ENCODE measurements at regions not wholly inside any gene's neighbourhood (a gene's known extent, or its start where the extent isn't known, plus 50 kb on each side); places are given as distances from the start of the nearest gene placed in this dataset.

DNA sequence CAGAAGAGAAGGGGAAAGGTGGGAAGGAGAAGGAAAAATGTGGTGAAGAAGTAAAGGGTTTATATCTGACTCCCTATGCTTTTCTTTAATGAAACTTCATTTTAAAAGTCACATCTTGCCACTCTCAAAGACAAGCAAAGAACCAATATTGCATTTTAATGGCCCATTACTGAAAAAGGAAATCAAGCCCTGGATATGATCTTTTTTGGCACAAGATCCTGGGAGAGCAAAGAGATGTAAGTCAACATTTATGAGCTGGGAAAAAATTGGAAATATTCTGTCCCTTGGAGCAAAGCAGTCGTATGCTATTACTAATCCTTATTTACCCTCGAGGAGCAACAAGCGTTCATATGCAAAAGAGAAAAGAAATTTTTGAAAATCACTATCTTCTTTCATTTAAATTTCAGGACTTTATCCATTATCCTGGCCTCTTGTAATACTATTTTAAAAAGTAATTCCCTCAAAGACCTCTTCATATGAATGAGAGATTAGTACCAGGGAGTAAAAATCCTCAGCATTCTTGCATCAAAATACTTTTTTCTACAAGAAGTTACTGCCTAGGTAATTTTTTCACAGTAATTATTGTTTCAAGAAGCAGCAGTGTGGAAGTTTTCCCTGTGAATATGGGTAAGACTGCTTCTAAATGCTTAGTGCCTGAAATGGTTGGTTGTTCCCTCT, 435.3 kb upstream of the PDZRN3 start:
- Histone ChIP-seq H3K9me3 (ENCODE audit: control insufficient read depth, insufficient read depth, low read depth, low read length) (no peaks in the 10 kb centered on the region), H3K4me3 (ENCODE audit: low read depth, low read length) (no peak overlapping the region), H3K27me3 (ENCODE audit: control insufficient read depth, insufficient read depth, low read length) (no peaks in the 10 kb centered on the region), H3K27ac (ENCODE audit: low read depth, low read length) (no peak overlapping the region), H3K36me3 (ENCODE audit: control insufficient read depth, insufficient read depth, low read length) (no peaks in the 10 kb centered on the region), H3K9ac (ENCODE audit: low read length) (no peak overlapping the region), H3K4me1 (ENCODE audit: control insufficient read depth, insufficient read depth, low read length) (peaks cover 9% of the 10 kb centered on the region; the same call in 1 of the 2 replicates)

DNA sequence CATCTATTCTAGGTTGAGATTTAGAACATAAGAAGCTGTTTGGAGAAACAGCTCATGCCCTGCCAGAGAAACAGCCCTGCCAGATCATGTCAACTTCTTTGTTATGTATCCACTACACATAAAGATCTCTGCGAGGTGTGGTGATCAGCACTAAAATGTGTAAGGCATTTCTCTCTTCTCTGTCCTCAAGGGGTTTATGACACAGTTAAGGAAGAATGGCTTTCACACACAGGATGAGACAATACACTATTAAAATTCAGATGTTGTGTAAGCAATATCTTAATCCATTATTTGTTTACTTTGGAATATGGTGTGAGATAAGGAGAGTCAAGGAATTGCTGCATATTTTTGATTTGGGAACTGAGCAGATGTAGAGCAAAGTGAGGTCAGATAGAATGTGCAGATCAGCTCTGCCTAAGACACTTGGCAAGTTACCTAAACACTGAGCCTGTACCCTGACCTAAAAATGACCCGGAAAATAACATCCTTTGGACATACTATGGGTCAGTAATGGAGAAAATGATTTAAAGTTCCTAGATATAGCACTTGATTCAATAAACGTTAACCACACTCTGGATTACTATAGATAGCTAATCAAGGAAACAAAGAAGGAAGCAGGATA, 434.7 kb upstream of the PDZRN3 start:
- H3K9me3 ChIP-seq (ENCODE audit: control insufficient read depth, insufficient read depth, low read depth, low read length) = no peaks in the 10 kb centered on the region
- H3K4me1 ChIP-seq (ENCODE audit: control insufficient read depth, insufficient read depth, low read length) = peaks cover 15% of the 10 kb centered on the region
- H3K36me3 ChIP-seq (ENCODE audit: control insufficient read depth, insufficient read depth, low read length) = no peaks in the 10 kb centered on the region
- no peak overlapping the region for H3K9ac ChIP-seq (ENCODE audit: low read length)
- H3K27me3 ChIP-seq (ENCODE audit: control insufficient read depth, insufficient read depth, low read length) = no peaks in the 10 kb centered on the region
- H3K27ac ChIP-seq (ENCODE audit: low read depth, low read length) = no peak overlapping the region
- H3K4me3 ChIP-seq (ENCODE audit: low read depth, low read length) = no peak overlapping the region

DNA sequence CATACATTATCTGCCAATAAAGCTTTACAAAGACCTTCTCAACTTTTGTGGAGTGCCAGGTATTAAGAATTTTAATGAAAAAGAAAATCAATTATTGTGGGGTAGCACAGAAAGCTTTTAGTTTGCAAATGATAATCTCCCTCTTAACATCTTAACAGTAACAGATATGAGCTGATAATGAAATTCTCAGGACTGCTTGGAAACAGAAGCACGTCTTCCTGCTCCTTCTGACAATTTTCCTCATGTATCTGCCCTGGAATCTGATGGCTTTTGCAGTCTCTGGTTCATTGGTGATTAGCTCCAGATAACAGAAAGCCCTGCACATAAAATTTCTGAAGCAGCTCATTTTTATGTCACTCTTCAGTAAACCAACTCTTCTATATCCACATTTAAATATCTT, 432.4 kb upstream of the PDZRN3 start:
- Histone ChIP-seq H3K27me3 (ENCODE audit: control insufficient read depth, insufficient read depth, low read length) (no peaks in the 10 kb centered on the region), H3K4me1 (ENCODE audit: control insufficient read depth, insufficient read depth, low read length) (peaks cover 15% of the 10 kb centered on the region), H3K36me3 (ENCODE audit: control insufficient read depth, insufficient read depth, low read length) (no peaks in the 10 kb centered on the region), H3K4me3 (ENCODE audit: low read depth, low read length) (no peak overlapping the region), H3K9ac (ENCODE audit: low read length) (no peak overlapping the region), H3K9me3 (ENCODE audit: control insufficient read depth, insufficient read depth, low read depth, low read length) (no peaks in the 10 kb centered on the region), H3K27ac (ENCODE audit: low read depth, low read length) (no peak overlapping the region)

DNA sequence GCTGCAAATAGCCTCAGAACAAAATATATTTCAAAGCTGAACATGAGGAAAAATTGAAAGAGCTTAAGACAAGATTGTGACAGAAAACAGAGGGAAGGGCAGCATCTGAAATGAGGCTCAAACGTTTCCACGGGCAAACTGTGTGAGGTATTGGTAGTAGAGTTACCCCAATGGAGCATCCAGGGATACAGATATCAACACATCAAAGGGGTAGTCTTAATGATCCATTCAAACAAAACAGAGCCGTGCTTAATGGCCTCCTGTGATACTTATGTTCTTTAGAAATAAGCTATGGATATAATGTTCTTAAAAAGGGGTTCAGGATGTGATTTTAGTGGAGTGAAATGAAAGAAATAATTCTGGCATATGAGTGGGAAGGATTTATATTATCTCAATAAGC, 430.3 kb upstream of the PDZRN3 start:
- Histone ChIP-seq H3K27me3 (ENCODE audit: control insufficient read depth, insufficient read depth, low read length) (no peaks in the 10 kb centered on the region), H3K36me3 (ENCODE audit: control insufficient read depth, insufficient read depth, low read length) (no peaks in the 10 kb centered on the region), H3K9me3 (ENCODE audit: control insufficient read depth, insufficient read depth, low read depth, low read length) (no peaks in the 10 kb centered on the region), H3K4me1 (ENCODE audit: control insufficient read depth, insufficient read depth, low read length) (peaks cover 15% of the 10 kb centered on the region), H3K9ac (ENCODE audit: low read length) (no peak overlapping the region), H3K27ac (ENCODE audit: low read depth, low read length) (no peak overlapping the region), H3K4me3 (ENCODE audit: low read depth, low read length) (no peak overlapping the region)

DNA sequence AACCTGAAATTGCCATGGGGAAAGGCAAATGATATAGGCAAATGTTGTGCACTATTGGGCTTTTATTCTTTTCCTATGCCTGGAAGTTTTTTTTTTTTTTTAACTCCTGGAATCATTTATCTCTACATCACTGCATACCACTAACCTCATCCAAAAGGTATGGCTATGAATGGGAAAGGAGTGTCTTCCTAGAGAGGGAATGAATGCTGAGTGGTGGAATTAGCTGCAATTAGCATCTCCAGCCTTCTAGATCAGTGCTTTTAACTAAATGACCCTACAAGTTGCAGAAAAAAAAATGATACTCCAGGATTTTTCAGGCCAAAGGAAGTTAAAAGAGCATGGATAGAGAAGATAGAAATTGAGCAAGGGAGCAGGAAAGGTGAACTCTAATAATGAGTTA, 429.8 kb upstream of the PDZRN3 start:
- no peak overlapping the region for H3K9ac ChIP-seq (ENCODE audit: low read length)
- no peaks in the 10 kb centered on the region for H3K36me3 ChIP-seq (ENCODE audit: control insufficient read depth, insufficient read depth, low read length)
- H3K4me3 ChIP-seq (ENCODE audit: low read depth, low read length) = no peak overlapping the region
- H3K4me1 ChIP-seq (ENCODE audit: control insufficient read depth, insufficient read depth, low read length) = peaks cover 15% of the 10 kb centered on the region
- no peaks in the 10 kb centered on the region for H3K27me3 ChIP-seq (ENCODE audit: control insufficient read depth, insufficient read depth, low read length)
- no peak overlapping the region for H3K27ac ChIP-seq (ENCODE audit: low read depth, low read length)
- H3K9me3 ChIP-seq (ENCODE audit: control insufficient read depth, insufficient read depth, low read depth, low read length) = no peaks in the 10 kb centered on the region

DNA sequence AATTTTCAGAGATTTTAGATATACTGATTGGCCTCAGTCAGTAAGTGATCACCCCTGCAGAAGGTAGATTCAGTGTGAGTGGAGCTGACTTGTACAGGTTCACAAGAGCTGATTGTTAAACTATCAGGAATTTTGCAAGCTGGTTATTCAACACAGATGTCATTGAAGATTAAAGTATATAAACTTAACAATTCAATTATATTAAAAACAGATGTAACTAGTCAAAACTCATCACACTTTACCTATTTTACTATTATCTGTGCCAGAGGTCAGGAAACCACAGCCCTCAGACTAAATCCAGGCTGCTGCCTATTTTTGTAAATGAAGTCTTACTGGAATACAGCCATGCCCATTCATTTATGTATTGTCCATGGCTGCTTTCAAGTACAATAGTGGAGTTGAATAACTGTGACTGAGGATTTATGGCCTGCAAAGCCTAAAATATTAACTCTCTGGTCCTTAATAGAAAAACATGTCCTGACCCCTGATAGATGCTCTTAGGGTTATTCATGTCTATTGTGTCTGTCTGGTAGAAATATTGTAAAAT, 429.3 kb upstream of the PDZRN3 start:
- Histone ChIP-seq H3K27me3 (ENCODE audit: control insufficient read depth, insufficient read depth, low read length) (no peaks in the 10 kb centered on the region), H3K27ac (ENCODE audit: low read depth, low read length) (no peak overlapping the region), H3K36me3 (ENCODE audit: control insufficient read depth, insufficient read depth, low read length) (no peaks in the 10 kb centered on the region), H3K4me1 (ENCODE audit: control insufficient read depth, insufficient read depth, low read length) (peaks cover 15% of the 10 kb centered on the region), H3K4me3 (ENCODE audit: low read depth, low read length) (no peak overlapping the region), H3K9ac (ENCODE audit: low read length) (no peak overlapping the region), H3K9me3 (ENCODE audit: control insufficient read depth, insufficient read depth, low read depth, low read length) (no peaks in the 10 kb centered on the region)

DNA sequence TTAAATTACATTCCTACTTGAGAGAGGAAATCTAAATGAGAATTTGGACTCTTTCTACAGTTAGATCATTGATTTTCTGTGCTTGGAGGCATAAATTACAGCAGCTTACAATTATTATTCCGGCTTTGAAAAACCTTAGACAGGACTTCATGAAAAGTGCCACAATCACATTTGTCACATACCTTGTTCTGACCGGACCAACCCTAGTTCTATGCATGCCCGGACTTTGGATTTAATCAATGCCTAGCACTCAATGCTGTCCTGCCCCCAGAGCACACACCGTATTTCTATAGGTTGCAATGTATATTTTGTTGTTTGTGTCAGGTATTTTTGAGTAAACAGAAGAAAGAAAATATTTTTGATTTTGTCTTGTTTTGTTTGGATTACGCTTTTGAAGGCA, 424.7 kb upstream of the PDZRN3 start:
- Histone ChIP-seq H3K36me3 (ENCODE audit: control insufficient read depth, insufficient read depth, low read length) (no peaks in the 10 kb centered on the region), H3K9ac (ENCODE audit: low read length) (no peak overlapping the region), H3K4me1 (ENCODE audit: control insufficient read depth, insufficient read depth, low read length) (no peaks in the 10 kb centered on the region), H3K27me3 (ENCODE audit: control insufficient read depth, insufficient read depth, low read length) (no peaks in the 10 kb centered on the region), H3K27ac (ENCODE audit: low read depth, low read length) (no peak overlapping the region), H3K9me3 (ENCODE audit: control insufficient read depth, insufficient read depth, low read depth, low read length) (no peaks in the 10 kb centered on the region), H3K4me3 (ENCODE audit: low read depth, low read length) (no peak overlapping the region)

DNA sequence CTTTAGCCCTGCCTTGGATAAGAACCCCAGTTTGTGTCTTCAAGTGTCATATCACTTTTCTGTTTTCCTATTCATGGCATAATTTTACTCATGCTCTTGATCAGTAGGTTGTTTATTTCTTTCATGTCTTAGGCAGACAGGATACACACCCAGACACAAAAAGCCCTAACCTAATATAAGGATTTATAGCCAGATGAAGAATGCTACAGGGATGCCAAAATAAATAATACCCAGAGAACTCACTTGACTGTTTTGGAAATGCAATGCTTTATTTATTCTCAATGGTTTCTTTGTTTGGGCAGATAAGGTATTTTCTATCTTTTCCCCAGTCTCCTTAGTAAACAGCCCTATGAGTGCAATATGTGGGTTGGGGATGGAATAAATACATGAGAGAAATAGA, 424.0 kb upstream of the PDZRN3 start:
- Histone ChIP-seq H3K9ac (ENCODE audit: low read length) (no peak overlapping the region), H3K27ac (ENCODE audit: low read depth, low read length) (no peak overlapping the region), H3K36me3 (ENCODE audit: control insufficient read depth, insufficient read depth, low read length) (no peaks in the 10 kb centered on the region), H3K27me3 (ENCODE audit: control insufficient read depth, insufficient read depth, low read length) (no peaks in the 10 kb centered on the region), H3K4me3 (ENCODE audit: low read depth, low read length) (no peak overlapping the region), H3K9me3 (ENCODE audit: control insufficient read depth, insufficient read depth, low read depth, low read length) (no peaks in the 10 kb centered on the region), H3K4me1 (ENCODE audit: control insufficient read depth, insufficient read depth, low read length) (no peaks in the 10 kb centered on the region)

DNA sequence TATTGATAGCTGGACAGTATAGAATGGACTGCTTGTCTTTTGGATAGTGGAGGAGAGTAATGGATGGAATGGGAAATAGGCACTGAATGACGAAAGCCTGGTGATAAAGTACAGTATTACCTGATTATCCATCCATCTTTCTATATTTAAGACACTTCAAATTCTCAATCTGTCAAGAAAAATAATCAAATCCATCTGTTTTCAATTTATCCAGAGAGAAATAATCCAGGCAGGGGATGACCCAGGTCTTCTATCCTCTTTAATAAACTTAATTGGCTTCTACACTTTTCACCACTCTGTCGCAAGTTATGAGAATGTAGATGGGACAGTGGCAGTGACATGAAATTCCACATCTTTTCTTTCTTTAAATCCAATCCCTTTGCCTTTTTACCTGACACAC, 420.3 kb upstream of the PDZRN3 start:
- no peak overlapping the region for H3K27ac ChIP-seq (ENCODE audit: low read depth, low read length)
- H3K27me3 ChIP-seq (ENCODE audit: control insufficient read depth, insufficient read depth, low read length) = no peaks in the 10 kb centered on the region
- H3K9me3 ChIP-seq (ENCODE audit: control insufficient read depth, insufficient read depth, low read depth, low read length) = no peaks in the 10 kb centered on the region
- H3K9ac ChIP-seq (ENCODE audit: low read length) = no peak overlapping the region
- H3K36me3 ChIP-seq (ENCODE audit: control insufficient read depth, insufficient read depth, low read length) = no peaks in the 10 kb centered on the region
- H3K4me3 ChIP-seq (ENCODE audit: low read depth, low read length) = no peak overlapping the region
- H3K4me1 ChIP-seq (ENCODE audit: control insufficient read depth, insufficient read depth, low read length) = no peaks in the 10 kb centered on the region

DNA sequence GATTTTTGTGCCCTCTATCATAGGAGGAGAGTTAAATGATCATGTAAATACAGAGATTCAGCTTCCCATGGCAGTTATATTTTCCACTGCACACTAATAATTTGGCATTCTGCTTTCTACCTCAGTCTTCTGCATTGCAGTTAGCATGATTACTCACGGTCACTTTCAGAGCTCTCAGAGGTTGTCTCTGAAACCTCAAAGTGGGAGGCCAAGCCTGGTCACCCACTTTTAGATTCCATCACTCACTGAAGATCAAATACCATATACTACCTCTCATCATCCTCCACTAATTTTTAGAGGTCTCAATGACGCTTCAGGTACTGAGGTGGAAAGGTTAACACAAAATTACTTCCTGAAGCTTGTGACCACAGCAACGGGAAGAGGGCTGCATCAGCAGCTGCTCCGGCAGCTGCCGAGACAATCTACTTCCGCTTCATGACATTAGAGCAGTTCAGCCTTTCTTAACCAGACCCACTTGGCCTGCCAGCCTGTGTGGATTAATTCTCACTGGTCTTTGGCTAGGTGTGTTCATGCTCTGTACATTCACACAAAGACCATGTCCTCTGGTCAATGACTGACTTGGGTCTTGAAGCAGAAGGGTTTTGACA, 416.4 kb upstream of the PDZRN3 start:
- Histone ChIP-seq H3K4me3 (ENCODE audit: low read depth, low read length) (no peak overlapping the region), H3K9ac (ENCODE audit: low read length) (no peak overlapping the region), H3K4me1 (ENCODE audit: control insufficient read depth, insufficient read depth, low read length) (no peaks in the 10 kb centered on the region), H3K36me3 (ENCODE audit: control insufficient read depth, insufficient read depth, low read length) (no peaks in the 10 kb centered on the region), H3K27ac (ENCODE audit: low read depth, low read length) (no peak overlapping the region), H3K27me3 (ENCODE audit: control insufficient read depth, insufficient read depth, low read length) (no peaks in the 10 kb centered on the region), H3K9me3 (ENCODE audit: control insufficient read depth, insufficient read depth, low read depth, low read length) (no peaks in the 10 kb centered on the region)

DNA sequence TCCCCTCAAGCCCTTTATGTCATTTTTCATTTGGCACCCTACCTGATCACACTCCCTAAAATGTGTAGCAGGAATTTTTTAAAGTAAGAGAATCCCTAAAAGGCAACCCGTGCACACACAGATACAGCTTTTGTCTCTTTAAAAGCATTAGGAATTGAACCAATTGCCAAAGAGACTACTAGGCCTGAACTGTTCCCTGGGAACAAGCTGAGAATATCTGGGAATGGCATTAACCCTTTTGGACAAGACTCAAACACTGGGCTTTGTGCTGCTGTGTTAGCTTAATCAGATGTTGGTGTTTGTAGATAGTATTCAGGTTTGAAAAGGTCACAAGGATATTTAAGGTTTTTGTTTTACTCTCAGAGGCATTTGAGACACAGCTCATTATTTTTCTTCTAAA, 414.4 kb upstream of the PDZRN3 start:
- no peaks in the 10 kb centered on the region for H3K9me3 ChIP-seq (ENCODE audit: control insufficient read depth, insufficient read depth, low read depth, low read length)
- no peak overlapping the region for H3K9ac ChIP-seq (ENCODE audit: low read length)
- no peaks in the 10 kb centered on the region for H3K36me3 ChIP-seq (ENCODE audit: control insufficient read depth, insufficient read depth, low read length)
- H3K4me1 ChIP-seq (ENCODE audit: control insufficient read depth, insufficient read depth, low read length) = no peaks in the 10 kb centered on the region
- no peak overlapping the region for H3K27ac ChIP-seq (ENCODE audit: low read depth, low read length)
- H3K27me3 ChIP-seq (ENCODE audit: control insufficient read depth, insufficient read depth, low read length) = no peaks in the 10 kb centered on the region
- no peak overlapping the region for H3K4me3 ChIP-seq (ENCODE audit: low read depth, low read length)

All from HUES6 (cell line).